RWPE2 (cell line): ENCODE measurements at regions not wholly inside any gene's neighbourhood (a gene's known extent, or its start where the extent isn't known, plus 50 kb on each side); places are given as distances from the start of the nearest gene placed in this dataset.

Source experiments
- ATAC-seq: fragments of 200-7000 bp; cut with Tn5 transposase; 3 replicates; pipeline ENCODE4 v1.9.1; 2021; ENCODE audit warnings: low read depth
- DNase-seq: peaks from one replicate; pipeline ENCODE4 v3.0.0-alpha.2; 2020; ENCODE audit warnings: low spot score
- H3K27ac ChIP-seq: fragments of 450-650 bp; 2 replicates; pipeline ENCODE4 v1.5.1; 2017; ENCODE audit warnings: mild to moderate bottlenecking; ENCODE audit not compliant: poor library complexity, severe bottlenecking
- H3K27me3 ChIP-seq: fragments of 250-450 bp; sonication (Bioruptor Pico); 2 replicates; pipeline ENCODE4 v1.5.1; 2021; ENCODE audit warnings: mild to moderate bottlenecking, moderate library complexity; ENCODE audit not compliant: insufficient read depth, poor library complexity, severe bottlenecking
- H3K36me3 ChIP-seq: fragments of 250-450 bp; sonication (Bioruptor Pico); 2 replicates; pipeline ENCODE4 v1.5.1; 2020; ENCODE audit warnings: low read depth, mild to moderate bottlenecking, moderate library complexity
- H3K4me1 ChIP-seq: fragments of 250-450 bp; sonication (Bioruptor Pico); 2 replicates; pipeline ENCODE4 v1.5.1; 2021; ENCODE audit warnings: mild to moderate bottlenecking, moderate library complexity; ENCODE audit not compliant: insufficient read depth, poor library complexity, severe bottlenecking
- H3K4me3 ChIP-seq: fragments of 250-450 bp; sonication (Bioruptor Pico); 2 replicates; pipeline ENCODE4 v1.5.1; 2021; ENCODE audit warnings: mild to moderate bottlenecking, moderate library complexity; ENCODE audit not compliant: severe bottlenecking
- H3K9me3 ChIP-seq: fragments of 250-450 bp; sonication (Bioruptor Pico); 2 replicates; pipeline ENCODE4 v1.5.1; 2021; ENCODE audit warnings: mild to moderate bottlenecking, moderate library complexity; ENCODE audit not compliant: severe bottlenecking
- CTCF ChIP-seq: fragments of 450-650 bp; IDR thresholded peaks from one replicate; pipeline ENCODE4 v1.5.1; 2017; ENCODE audit warnings: mild to moderate bottlenecking, moderate library complexity; ENCODE audit not compliant: poor library complexity, severe bottlenecking

GRCh38 chr14:86943391-86944365, 1049.3 kb downstream of the GALC start:
- Histone ChIP-seq H3K27ac (no peak overlapping the region), H3K36me3 (no peaks in the 10 kb centered on the region), H3K27me3 (no peaks in the 10 kb centered on the region), H3K4me1 (no peaks in the 10 kb centered on the region), H3K9me3 (no peaks in the 10 kb centered on the region), H3K4me3 (no peak overlapping the region)
- TF ChIP-seq CTCF = no peak
- ATAC-seq = no peak
- no peak for DNase-seq

- no peaks in the 10 kb centered on the region for H3K36me3 ChIP-seq
- no peak for TF ChIP-seq CTCF
- no peaks in the 10 kb centered on the region for H3K27me3 ChIP-seq
- H3K4me3 ChIP-seq = no peak overlapping the region
- ATAC-seq = no peak
- no peaks in the 10 kb centered on the region for H3K4me1 ChIP-seq
- H3K9me3 ChIP-seq = no peaks in the 10 kb centered on the region
- no peak overlapping the region for H3K27ac ChIP-seq
- DNase-seq = no peak
These were observed 1050.0 kb downstream of the GALC start for GRCh38 chr14:86942936-86943335.

- no peak for DNase-seq
- H3K27ac ChIP-seq = no peak overlapping the region
- ATAC-seq = no peak
- no peaks in the 10 kb centered on the region for H3K4me1 ChIP-seq
- no peaks in the 10 kb centered on the region for H3K36me3 ChIP-seq
- no peaks in the 10 kb centered on the region for H3K27me3 ChIP-seq
- no peak overlapping the region for H3K4me3 ChIP-seq
- no peak for TF ChIP-seq CTCF
- no peaks in the 10 kb centered on the region for H3K9me3 ChIP-seq
These were observed 1052.9 kb downstream of the GALC start for GRCh38 chr14:86940106-86940505.

GRCh38 chr14:86938320-86938719, 1054.7 kb downstream of the GALC start:
- ATAC-seq (no peak), DNase-seq (no peak)
- no peak overlapping the region for H3K4me3 ChIP-seq
- TF ChIP-seq CTCF = no peak
- H3K36me3 ChIP-seq = no peaks in the 10 kb centered on the region
- H3K27me3 ChIP-seq = no peaks in the 10 kb centered on the region
- no peak overlapping the region for H3K27ac ChIP-seq
- no peaks in the 10 kb centered on the region for H3K4me1 ChIP-seq
- no peaks in the 10 kb centered on the region for H3K9me3 ChIP-seq

GRCh38 chr14:86936556-86936955, 1056.4 kb downstream of the GALC start:
- Histone ChIP-seq H3K27me3 (no peaks in the 10 kb centered on the region), H3K4me3 (no peak overlapping the region), H3K9me3 (no peaks in the 10 kb centered on the region), H3K4me1 (no peaks in the 10 kb centered on the region), H3K27ac (no peak overlapping the region), H3K36me3 (no peaks in the 10 kb centered on the region)
- ATAC-seq = no peak
- no peak for DNase-seq
- TF ChIP-seq CTCF = no peak
